Duodenal mucosa (tissue), 2 donors: ENCODE measurements at regions not wholly inside any gene's neighbourhood (a gene's known extent, or its start where the extent isn't known, plus 50 kb on each side); places are given as distances from the start of the nearest gene placed in this dataset.

Experiments used
- H3K27ac ChIP-seq: one replicate; pipeline ENCODE4 v1.7.0; 2013; ENCODE audit warnings: low read depth, low read length
- H3K27me3 ChIP-seq, 2 donors: one replicate each; pipeline ENCODE4 v1.7.0; 2013; ENCODE audit warnings: low read length in 2 of 2, control low read depth in 1 of 2; ENCODE audit not compliant: insufficient read depth in 2 of 2, control insufficient read depth in 1 of 2
- H3K36me3 ChIP-seq, 2 donors: one replicate each; pipeline ENCODE4 v1.7.0; 2013; ENCODE audit warnings: low read length in 2 of 2, control low read depth in 1 of 2; ENCODE audit not compliant: insufficient read depth in 2 of 2, control insufficient read depth in 1 of 2
- H3K4me1 ChIP-seq, 2 donors: one replicate each; pipeline ENCODE4 v1.7.0; 2013; ENCODE audit warnings: low read length in 2 of 2, control low read depth in 1 of 2; ENCODE audit not compliant: insufficient read depth in 2 of 2, control insufficient read depth in 1 of 2
- H3K4me3 ChIP-seq, 2 donors: one replicate each; pipeline ENCODE4 v1.7.0; 2013; ENCODE audit warnings: low read length in 2 of 2, low read depth in 1 of 2
- H3K9ac ChIP-seq, 2 donors: one replicate each; pipeline ENCODE4 v1.7.0; 2013; ENCODE audit warnings: low read length in 2 of 2, low read depth in 1 of 2
- H3K9me3 ChIP-seq, 2 donors: one replicate each; pipeline ENCODE4 v1.7.0; 2013; ENCODE audit warnings: low read length in 2 of 2, control low read depth in 1 of 2; ENCODE audit not compliant: control insufficient read depth in 1 of 2

- Histone ChIP-seq H3K4me3 (no peak overlapping the region), H3K9me3 (no peaks in the 10 kb centered on the region), H3K27me3 (no peaks in the 10 kb centered on the region), H3K27ac (no peak overlapping the region), H3K4me1 (no peaks in the 10 kb centered on the region), H3K9ac (no peak overlapping the region), H3K36me3 (no peaks in the 10 kb centered on the region)
These were observed 462.5 kb upstream of the KLF12 start for GRCh38 chr13:74596691-74597090.

GRCh38 chr13:74593688-74594087 is 459.5 kb upstream of the KLF12 start:
- Histone ChIP-seq H3K27ac (no peak overlapping the region), H3K9ac (no peak overlapping the region), H3K36me3 (no peaks in the 10 kb centered on the region), H3K4me3 (no peak overlapping the region), H3K4me1 (no peaks in the 10 kb centered on the region), H3K9me3 (no peaks in the 10 kb centered on the region), H3K27me3 (no peaks in the 10 kb centered on the region)

- no peak overlapping the region for H3K9ac ChIP-seq
- H3K4me1 ChIP-seq, result no peaks in the 10 kb centered on the region
- H3K36me3 ChIP-seq, result no peaks in the 10 kb centered on the region
- no peak overlapping the region for H3K27ac ChIP-seq
- H3K27me3 ChIP-seq, result no peaks in the 10 kb centered on the region
- H3K9me3 ChIP-seq, result no peaks in the 10 kb centered on the region
- H3K4me3 ChIP-seq, result no peak overlapping the region
These were observed 452.6 kb upstream of the KLF12 start for GRCh38 chr13:74586847-74587246.

GRCh38 chr13:74576420-74576819 is 442.2 kb upstream of the KLF12 start:
- Histone ChIP-seq H3K36me3 (no peaks in the 10 kb centered on the region), H3K27me3 (peaks cover 16% of the 10 kb centered on the region in 2 donors), H3K4me3 (no peak overlapping the region), H3K27ac (no peak overlapping the region), H3K4me1 (no peaks in the 10 kb centered on the region), H3K9ac (no peak overlapping the region), H3K9me3 (no peaks in the 10 kb centered on the region)

- Histone ChIP-seq H3K9ac (no peak overlapping the region), H3K9me3 (no peaks in the 10 kb centered on the region), H3K27ac (no peak overlapping the region), H3K4me3 (peak overlapping the region; percentile 37 to 53), H3K36me3 (no peaks in the 10 kb centered on the region), H3K4me1 (no peaks in the 10 kb centered on the region), H3K27me3 (peaks cover 16% of the 10 kb centered on the region in 2 donors)
These were observed 441.5 kb upstream of the KLF12 start for GRCh38 chr13:74575729-74576125.

- H3K9ac ChIP-seq, result no peak overlapping the region
- H3K4me1 ChIP-seq, result no peaks in the 10 kb centered on the region
- H3K4me3 ChIP-seq, result peak overlapping the region; percentile 37 to 53
- H3K27ac ChIP-seq, result no peak overlapping the region
- H3K27me3 ChIP-seq, result peaks cover 16% of the 10 kb centered on the region in 2 donors
- no peaks in the 10 kb centered on the region for H3K9me3 ChIP-seq
- no peaks in the 10 kb centered on the region for H3K36me3 ChIP-seq
These were observed 440.9 kb upstream of the KLF12 start for GRCh38 chr13:74574964-74575728.

GRCh38 chr13:74573654-74574053 is 439.4 kb upstream of the KLF12 start:
- Histone ChIP-seq H3K9me3 (no peaks in the 10 kb centered on the region), H3K27me3 (peaks cover 16% of the 10 kb centered on the region in 2 donors), H3K9ac (no peak overlapping the region), H3K4me1 (no peaks in the 10 kb centered on the region), H3K4me3 (no peak overlapping the region), H3K27ac (no peak overlapping the region), H3K36me3 (no peaks in the 10 kb centered on the region)

- H3K27me3 ChIP-seq, result peaks cover 16% of the 10 kb centered on the region in 2 donors
- no peak overlapping the region for H3K9ac ChIP-seq
- H3K4me1 ChIP-seq, result no peaks in the 10 kb centered on the region
- H3K9me3 ChIP-seq, result no peaks in the 10 kb centered on the region
- H3K27ac ChIP-seq, result no peak overlapping the region
- no peaks in the 10 kb centered on the region for H3K36me3 ChIP-seq
- H3K4me3 ChIP-seq, result no peak overlapping the region
These were observed 437.6 kb upstream of the KLF12 start for GRCh38 chr13:74571811-74572210.

- Histone ChIP-seq H3K9me3 (no peaks in the 10 kb centered on the region), H3K4me1 (no peaks in the 10 kb centered on the region), H3K27ac (no peak overlapping the region), H3K36me3 (no peaks in the 10 kb centered on the region), H3K4me3 (no peak overlapping the region), H3K27me3 (peaks cover 8 to 11% of the 10 kb centered on the region in 2 donors), H3K9ac (no peak overlapping the region)
These were observed 436.6 kb upstream of the KLF12 start for GRCh38 chr13:74570834-74571233.

GRCh38 chr13:74570046-74570445 is 435.8 kb upstream of the KLF12 start:
- H3K9me3 ChIP-seq, result no peaks in the 10 kb centered on the region
- H3K4me1 ChIP-seq, result no peaks in the 10 kb centered on the region
- H3K36me3 ChIP-seq, result no peaks in the 10 kb centered on the region
- no peak overlapping the region for H3K27ac ChIP-seq
- no peak overlapping the region for H3K4me3 ChIP-seq
- peaks cover 2 to 5% of the 10 kb centered on the region in 2 donors for H3K27me3 ChIP-seq
- no peak overlapping the region for H3K9ac ChIP-seq
